HG02571 (cell line): ENCODE measurements at regions not wholly inside any gene's neighbourhood (a gene's known extent, or its start where the extent isn't known, plus 50 kb on each side); places are given as distances from the start of the nearest gene placed in this dataset.

Experiments used
- ATAC-seq: cut with Tn5 transposase; IDR thresholded peaks from one replicate; pipeline ENCODE4 v1.9.1; 2021; ENCODE audit warnings: mild to moderate bottlenecking, moderate library complexity; ENCODE audit not compliant: unreplicated experiment

- no peak for ATAC-seq
Measured at GRCh38 chr14:35989736-35990135, 163.6 kb downstream of the BRMS1L start.

DNA sequence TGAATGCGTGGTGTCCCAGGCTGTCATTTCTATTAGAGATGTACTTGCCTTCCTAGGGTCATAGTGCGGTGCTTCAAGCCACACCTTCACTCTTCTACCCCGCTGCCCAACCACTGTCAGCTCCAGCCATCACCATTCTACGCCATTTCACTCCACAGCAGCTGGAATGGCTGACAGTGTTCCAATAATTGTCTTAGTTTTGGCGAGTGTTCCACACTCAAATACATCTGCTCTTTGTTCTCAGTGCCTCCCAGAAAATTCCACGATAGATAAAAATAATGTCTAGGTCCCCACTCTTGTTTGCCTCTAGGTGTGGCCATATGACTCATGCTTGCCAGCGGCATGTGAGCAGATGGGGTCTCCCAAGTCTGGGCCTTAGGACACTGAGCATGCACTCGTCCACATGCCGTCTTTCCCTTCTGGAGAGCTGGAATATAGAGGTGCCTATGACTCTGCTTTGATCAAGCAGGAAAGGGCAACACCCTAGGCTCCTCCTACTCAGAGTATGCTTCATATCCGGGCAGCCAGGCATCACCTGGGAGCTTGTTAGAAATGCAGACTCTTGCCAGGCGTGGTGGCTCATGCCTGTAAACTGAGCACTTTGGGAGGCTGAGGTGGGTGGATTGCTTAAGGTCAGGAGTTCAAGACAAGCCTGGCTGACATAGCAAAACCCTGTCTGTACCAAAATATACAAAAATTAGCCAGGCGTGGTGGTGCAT lies 163.0 kb downstream of the BRMS1L start:
- ATAC-seq, result no peak

DNA sequence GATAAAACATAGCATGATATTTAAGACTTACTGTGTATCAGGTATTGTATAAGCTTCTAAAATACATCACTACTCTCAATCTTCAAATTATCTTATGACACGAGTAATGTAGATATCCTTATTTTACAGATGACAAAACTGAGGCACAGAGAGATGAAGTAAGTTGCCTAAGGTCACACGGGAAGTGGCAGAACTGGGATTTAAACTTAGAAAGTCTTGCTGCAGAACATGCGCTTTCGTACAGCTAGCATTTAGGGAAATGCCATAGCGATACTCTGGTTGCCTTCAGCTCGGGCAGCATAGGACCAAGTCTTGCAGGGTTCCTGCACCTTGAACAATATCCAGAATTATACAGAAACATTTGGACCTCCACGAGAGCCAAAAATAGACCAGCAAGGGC lies 162.4 kb downstream of the BRMS1L start:
- ATAC-seq, result no peak

- no peak for ATAC-seq
Measured at GRCh38 chr14:35987731-35988130, 161.6 kb downstream of the BRMS1L start.

- ATAC-seq, result peak; percentile 64
Measured at GRCh38 chr14:35986219-35986573, 160.1 kb downstream of the BRMS1L start.

- no peak for ATAC-seq
Measured at GRCh38 chr14:35985474-35986218, 159.5 kb downstream of the BRMS1L start.

GRCh38 chr14:35979531-35979930 lies 153.4 kb downstream of the BRMS1L start:
- no peak for ATAC-seq

DNA sequence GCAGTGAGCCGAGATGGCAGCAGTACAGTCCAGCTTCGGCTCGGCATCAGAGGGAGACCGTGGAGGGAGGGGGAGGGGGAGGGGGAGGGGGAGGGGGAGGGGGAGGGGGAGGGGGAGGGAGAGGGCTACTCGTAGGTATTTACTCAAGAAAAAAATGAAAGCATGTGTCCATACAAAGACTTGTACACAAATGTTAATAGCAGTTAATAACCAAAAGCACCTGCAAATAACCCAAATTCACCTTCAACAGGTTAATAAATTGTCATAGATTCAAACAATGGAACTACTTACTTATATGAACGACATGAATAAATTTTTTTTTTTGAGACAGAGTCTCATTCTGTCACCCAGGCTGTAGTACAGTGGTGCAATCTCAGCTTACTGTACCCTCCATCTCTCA lies 152.4 kb downstream of the BRMS1L start:
- no peak for ATAC-seq

DNA sequence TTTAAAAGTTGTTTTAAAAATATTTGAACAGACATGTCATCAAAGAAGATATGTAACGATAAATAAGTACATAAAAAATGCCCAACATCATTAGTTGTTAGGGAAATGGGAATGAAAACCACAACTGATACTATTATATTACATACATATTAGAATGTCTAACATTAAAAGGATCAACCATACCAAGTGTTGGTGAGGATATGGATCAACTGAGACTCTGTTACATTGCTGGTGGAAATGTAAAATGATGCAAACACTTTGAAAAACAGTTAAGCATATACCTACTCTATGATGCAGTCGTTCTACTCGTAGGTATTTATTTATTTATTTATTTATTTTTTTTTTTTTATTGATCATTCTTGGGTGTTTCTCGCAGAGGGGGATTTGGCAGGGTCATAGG lies 149.7 kb downstream of the BRMS1L start:
- no peak for ATAC-seq

GRCh38 chr14:35973770-35974169 lies 147.6 kb downstream of the BRMS1L start:
- no peak for ATAC-seq

GRCh38 chr14:35971965-35972630 lies 146.0 kb downstream of the BRMS1L start:
- no peak for ATAC-seq

- no peak for ATAC-seq
Measured at GRCh38 chr14:35969310-35969709, 143.2 kb downstream of the BRMS1L start.

DNA sequence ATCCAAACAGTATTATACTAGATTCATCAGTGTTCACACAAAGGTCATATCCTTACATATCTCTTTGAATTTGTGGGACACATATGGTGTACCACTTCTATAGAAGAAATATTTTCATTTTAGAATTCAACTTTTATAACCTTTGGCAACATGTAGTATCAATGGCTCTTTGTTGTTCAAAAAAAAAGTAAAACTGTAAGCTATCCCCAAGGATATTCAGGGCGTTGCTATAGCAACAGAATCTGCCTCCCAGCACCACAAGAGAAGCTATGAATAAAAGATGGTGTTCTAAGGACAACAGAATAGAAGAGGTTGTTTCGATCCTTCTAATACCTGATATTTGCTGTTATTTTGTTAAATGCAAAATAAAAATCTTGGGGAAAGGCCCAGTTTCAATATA lies 139.3 kb downstream of the BRMS1L start:
- ATAC-seq, result no peak

GRCh38 chr14:35964697-35965286 lies 138.7 kb downstream of the BRMS1L start:
- no peak for ATAC-seq

DNA sequence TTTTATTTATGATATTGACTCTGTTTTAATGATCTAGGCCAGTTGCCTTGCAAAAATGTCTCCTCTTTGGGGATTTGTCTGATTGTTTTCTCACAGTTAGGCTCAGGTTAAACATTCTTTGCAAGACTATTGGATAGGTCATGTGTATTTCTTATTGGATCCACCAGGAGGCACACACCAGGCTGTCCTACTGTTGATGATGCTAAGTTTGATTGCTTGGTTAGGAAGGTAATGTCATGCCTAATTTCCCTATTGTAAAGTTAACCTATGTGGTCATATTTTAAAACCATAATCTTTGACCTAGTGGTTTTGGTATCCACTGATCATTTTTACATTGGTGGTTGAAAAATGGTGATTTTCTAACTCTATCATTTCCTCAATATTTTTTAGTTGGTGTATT lies 137.1 kb downstream of the BRMS1L start:
- no peak for ATAC-seq

DNA sequence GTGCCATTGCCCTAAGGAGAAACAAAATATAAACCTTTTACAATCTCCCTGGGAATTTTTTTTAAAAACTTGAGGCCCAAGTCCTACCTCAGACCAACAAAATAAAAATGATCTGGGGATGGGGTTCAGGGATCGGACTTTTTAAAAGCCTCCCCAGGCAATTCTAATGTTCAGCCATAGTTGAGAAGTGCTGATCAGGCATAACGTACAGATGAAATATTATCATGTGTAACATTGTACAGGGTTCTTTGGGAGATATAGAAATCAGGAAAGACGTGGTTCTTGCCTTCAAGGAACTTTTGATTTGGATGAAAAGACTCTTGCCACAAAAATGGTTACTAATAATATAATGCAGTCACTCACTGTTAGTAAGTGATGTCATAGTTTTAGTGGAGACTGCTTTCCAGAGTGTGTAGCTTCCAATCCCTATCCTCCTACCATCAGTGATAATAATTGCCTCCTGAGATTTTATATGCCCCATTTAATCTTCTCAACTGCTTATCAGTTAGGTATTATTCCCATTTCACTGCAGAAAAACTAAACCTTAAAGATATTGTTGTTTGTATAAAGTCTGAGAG lies 135.6 kb downstream of the BRMS1L start:
- no peak for ATAC-seq

DNA sequence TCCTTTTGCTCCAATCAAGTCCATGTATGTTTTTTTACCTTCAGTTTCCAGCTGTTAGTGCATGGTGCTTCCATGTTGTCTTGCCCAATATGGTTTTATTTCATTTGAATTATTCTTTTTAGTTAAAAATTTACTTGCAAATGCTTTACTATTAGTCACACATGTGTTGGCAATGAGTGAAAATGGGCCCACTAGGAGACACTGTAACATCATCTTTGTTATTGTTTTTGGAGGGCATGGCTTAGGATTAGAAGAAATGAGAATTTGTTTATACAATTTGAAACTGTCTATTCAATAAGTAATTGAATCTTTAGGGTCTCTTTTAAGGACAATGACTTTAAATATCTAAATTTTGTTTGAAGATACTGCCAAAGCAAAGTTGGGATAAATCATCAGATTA lies 133.7 kb downstream of the BRMS1L start:
- ATAC-seq, result no peak

DNA sequence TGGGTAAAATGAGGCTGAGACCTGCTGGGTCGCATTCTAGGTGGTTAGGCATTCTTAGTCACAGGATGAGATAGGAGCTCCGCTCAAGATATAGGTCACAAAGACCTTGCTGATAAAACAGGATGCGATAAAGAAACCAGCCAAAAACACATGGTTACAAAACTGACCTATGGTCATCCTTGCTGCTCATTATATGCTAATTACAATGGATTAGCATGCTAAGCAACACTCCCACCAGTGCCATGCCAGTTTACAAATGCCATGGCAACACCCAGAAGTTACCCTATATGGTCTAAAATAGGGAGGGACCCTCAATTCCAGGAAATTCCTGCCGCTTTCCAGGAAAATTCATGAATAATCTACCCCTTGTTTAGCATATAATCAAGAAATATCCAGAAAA lies 132.4 kb downstream of the BRMS1L start:
- ATAC-seq, result no peak

GRCh38 chr14:35956376-35957085 lies 130.4 kb downstream of the BRMS1L start:
- ATAC-seq, result no peak

DNA sequence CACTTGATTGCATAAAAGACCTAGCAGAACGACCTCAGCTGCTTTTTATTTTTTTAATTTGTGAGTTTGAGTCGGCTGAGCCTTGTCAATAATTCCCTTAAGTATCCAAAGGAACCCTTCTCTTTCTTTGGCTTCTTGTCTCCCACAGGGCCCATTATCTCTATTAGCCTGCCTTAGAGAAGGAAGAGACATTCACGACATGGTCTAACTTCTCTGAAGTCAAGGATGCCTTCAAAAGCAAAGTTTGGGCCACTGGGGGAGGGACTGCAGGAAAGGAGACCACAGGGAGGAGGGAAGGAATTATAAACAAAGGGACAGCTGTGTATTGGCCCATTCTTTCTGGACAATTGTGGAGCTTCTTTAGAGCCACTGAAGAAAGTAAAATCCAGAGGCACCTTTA lies 126.4 kb downstream of the BRMS1L start:
- ATAC-seq, result no peak
